Chondrocyte (in vitro differentiated cells): ENCODE measurements at regions not wholly inside any gene's neighbourhood (a gene's known extent, or its start where the extent isn't known, plus 50 kb on each side); places are given as distances from the start of the nearest gene placed in this dataset.
A peak's percentile ranks its signal among the peaks of the same experiment; 100 is the strongest.
"Not testable (repeated sequence)": the region's sequence is repeated elsewhere in the genome, so short reads cannot be mapped to it uniquely, and the experiment has no call there.

Source experiments
- DNase-seq: peaks from one replicate; pipeline ENCODE4 v3.0.0; 2021; ENCODE audit warnings: mixed read lengths, low spot score
- H3K27ac Mint-ChIP-seq: one replicate; pipeline ENCODE4 v1.8.0; 2021; ENCODE audit warnings: mild to moderate bottlenecking, moderate library complexity, mixed read lengths; ENCODE audit not compliant: unreplicated experiment
- H3K27me3 Mint-ChIP-seq: 2 replicates; pipeline ENCODE4 v1.8.0; 2021; ENCODE audit warnings: low read depth, mixed read lengths
- H3K36me3 Mint-ChIP-seq: 2 replicates; pipeline ENCODE4 v1.8.0; 2021; ENCODE audit warnings: low read depth, mixed read lengths
- H3K4me1 Mint-ChIP-seq: 2 replicates; pipeline ENCODE4 v1.8.0; 2021; ENCODE audit warnings: low read depth, mild to moderate bottlenecking, mixed read lengths
- H3K4me3 Mint-ChIP-seq: one replicate; pipeline ENCODE4 v1.8.0; 2021; ENCODE audit warnings: mild to moderate bottlenecking, moderate library complexity, mixed read lengths; ENCODE audit not compliant: unreplicated experiment
- H3K9me3 Mint-ChIP-seq: 2 replicates; pipeline ENCODE4 v1.8.0; 2021; ENCODE audit warnings: low read depth, mixed read lengths
- TF ChIP-seq, protein P1 (sequence below): fragments of 200-600 bp; sonication (generic); IDR thresholded peaks from 2 replicates; pipeline ENCODE4 v1.5.0; 2021; ENCODE audit warnings: antibody characterized with exemption, mild to moderate bottlenecking, moderate library complexity

- Mint-ChIP-seq H3K4me1 (no peaks in the 10 kb centered on the region), H3K27ac (no peak overlapping the region), H3K9me3 (no peaks in the 10 kb centered on the region), H3K4me3 (no peak overlapping the region), H3K27me3 (peaks cover 5% of the 10 kb centered on the region), H3K36me3 (no peaks in the 10 kb centered on the region)
- no peak for DNase-seq
- TF ChIP-seq, protein P1, sequence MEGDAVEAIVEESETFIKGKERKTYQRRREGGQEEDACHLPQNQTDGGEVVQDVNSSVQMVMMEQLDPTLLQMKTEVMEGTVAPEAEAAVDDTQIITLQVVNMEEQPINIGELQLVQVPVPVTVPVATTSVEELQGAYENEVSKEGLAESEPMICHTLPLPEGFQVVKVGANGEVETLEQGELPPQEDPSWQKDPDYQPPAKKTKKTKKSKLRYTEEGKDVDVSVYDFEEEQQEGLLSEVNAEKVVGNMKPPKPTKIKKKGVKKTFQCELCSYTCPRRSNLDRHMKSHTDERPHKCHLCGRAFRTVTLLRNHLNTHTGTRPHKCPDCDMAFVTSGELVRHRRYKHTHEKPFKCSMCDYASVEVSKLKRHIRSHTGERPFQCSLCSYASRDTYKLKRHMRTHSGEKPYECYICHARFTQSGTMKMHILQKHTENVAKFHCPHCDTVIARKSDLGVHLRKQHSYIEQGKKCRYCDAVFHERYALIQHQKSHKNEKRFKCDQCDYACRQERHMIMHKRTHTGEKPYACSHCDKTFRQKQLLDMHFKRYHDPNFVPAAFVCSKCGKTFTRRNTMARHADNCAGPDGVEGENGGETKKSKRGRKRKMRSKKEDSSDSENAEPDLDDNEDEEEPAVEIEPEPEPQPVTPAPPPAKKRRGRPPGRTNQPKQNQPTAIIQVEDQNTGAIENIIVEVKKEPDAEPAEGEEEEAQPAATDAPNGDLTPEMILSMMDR, result no peak
These were observed 1034.8 kb upstream of the SPRY2 start for GRCh38 chr13:81375709-81376108.

DNA sequence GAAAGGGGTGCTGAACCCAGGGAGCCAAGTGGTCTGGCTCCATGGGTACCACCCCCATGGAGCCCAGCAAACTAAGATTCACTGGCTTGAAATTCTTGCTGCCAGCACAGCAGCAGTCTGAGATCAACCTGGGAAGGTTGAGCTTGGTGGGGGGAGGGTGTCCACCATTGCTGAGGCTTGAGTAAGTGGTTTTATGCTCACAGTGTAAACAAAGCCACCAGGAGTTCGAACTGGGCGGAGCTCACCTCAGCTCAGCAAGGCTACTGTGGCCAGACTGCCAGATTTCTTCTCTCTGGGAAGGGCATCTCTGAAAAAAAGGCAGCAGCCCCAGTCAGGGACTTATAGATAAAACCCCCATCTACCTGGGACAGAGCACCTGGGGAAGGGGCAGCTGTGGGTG, 1021.8 kb upstream of the SPRY2 start:
- not testable (repeated sequence) for DNase-seq, H3K27ac Mint-ChIP-seq, H3K4me3 Mint-ChIP-seq, H3K36me3 Mint-ChIP-seq, H3K4me1 Mint-ChIP-seq, H3K27me3 Mint-ChIP-seq
- H3K9me3 Mint-ChIP-seq, result peaks cover 24% of the 10 kb centered on the region

DNA sequence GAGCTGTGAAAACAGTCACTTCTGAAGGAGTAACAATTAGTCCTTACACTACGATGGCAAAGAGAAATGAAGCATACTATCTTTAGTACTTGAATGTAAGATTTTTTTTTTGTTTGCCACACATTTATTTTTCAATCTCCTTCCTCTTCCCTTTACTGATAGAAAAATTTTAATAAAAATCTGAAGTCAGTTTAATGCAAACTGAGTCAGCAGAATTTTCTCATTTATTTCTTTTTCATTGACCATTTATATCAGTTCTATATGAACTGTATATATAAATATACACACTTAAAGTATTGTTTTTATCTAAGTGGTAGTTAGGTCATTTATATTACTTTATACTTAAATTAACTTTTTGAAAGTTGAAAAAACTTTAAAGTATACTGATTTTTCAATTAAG, 1009.1 kb upstream of the SPRY2 start:
- peaks cover 2% of the 10 kb centered on the region for H3K27me3 Mint-ChIP-seq
- H3K36me3 Mint-ChIP-seq, result no peaks in the 10 kb centered on the region
- TF ChIP-seq, protein P1, result no peak
- H3K9me3 Mint-ChIP-seq, result no peaks in the 10 kb centered on the region
- DNase-seq, result no peak
- no peak overlapping the region for H3K4me3 Mint-ChIP-seq
- no peaks in the 10 kb centered on the region for H3K4me1 Mint-ChIP-seq
- H3K27ac Mint-ChIP-seq, result no peak overlapping the region

GRCh38 chr13:81340118-81341069, 999.5 kb upstream of the SPRY2 start:
- not testable (repeated sequence) for H3K27ac Mint-ChIP-seq, H3K9me3 Mint-ChIP-seq, H3K4me1 Mint-ChIP-seq, H3K27me3 Mint-ChIP-seq, H3K4me3 Mint-ChIP-seq, H3K36me3 Mint-ChIP-seq
- peak; percentile 86 for DNase-seq

GRCh38 chr13:81339666-81340065, 998.7 kb upstream of the SPRY2 start:
- not testable (repeated sequence) for H3K4me1 Mint-ChIP-seq, H3K36me3 Mint-ChIP-seq, H3K4me3 Mint-ChIP-seq, H3K27me3 Mint-ChIP-seq, H3K9me3 Mint-ChIP-seq, DNase-seq, H3K27ac Mint-ChIP-seq

DNA sequence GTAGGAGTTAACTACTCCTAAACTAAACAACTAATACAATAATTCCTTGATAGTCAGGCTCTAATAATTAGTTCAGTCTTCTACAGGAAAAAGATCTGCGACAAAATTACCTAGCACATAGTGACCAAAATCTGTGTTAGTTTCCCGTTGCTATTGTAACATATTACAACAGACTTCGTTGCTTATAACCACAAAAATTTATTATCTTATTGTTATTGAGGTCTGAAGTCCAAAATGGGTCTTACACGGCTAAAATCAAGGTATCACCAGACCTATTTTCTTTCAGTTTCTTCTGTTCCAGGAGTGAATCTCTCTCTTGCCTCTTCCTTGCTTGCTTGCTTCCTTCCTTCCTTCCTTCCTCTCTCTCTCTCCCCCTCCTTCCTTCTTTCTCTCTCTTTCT, 993.6 kb upstream of the SPRY2 start:
- no peak overlapping the region for H3K27ac Mint-ChIP-seq
- no peak for DNase-seq
- no peaks in the 10 kb centered on the region for H3K27me3 Mint-ChIP-seq
- H3K4me3 Mint-ChIP-seq, result no peak overlapping the region
- no peaks in the 10 kb centered on the region for H3K36me3 Mint-ChIP-seq
- TF ChIP-seq, protein P1, result no peak
- H3K4me1 Mint-ChIP-seq, result no peaks in the 10 kb centered on the region
- H3K9me3 Mint-ChIP-seq, result peaks cover 7% of the 10 kb centered on the region

DNA sequence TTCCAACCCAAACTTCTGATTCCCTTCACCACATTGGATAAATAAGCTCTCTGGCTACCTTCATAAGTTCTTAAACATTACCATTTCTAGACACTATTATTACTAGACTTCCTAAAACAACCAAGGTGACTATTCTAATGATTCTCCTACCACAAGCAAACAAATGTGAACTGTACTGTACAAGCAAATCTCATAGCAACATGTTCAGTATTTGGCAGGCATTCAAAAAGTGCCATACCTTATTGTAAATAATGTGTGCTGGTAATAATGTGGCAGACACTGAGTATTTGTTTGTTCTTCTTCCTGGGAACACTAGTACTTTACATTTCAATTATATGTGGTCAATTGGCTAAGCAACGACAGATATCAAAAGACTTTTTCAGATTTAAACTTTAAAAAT, 986.0 kb upstream of the SPRY2 start:
- Mint-ChIP-seq H3K27me3 (peaks cover 5% of the 10 kb centered on the region), H3K4me3 (no peak overlapping the region), H3K9me3 (no peaks in the 10 kb centered on the region), H3K36me3 (no peaks in the 10 kb centered on the region), H3K27ac (no peak overlapping the region), H3K4me1 (no peaks in the 10 kb centered on the region)
- TF ChIP-seq, protein P1, result no peak
- no peak for DNase-seq
